ENCODE measurements at regions not wholly inside any gene's neighbourhood (a gene's known extent, or its start where the extent isn't known, plus 50 kb on each side); places are given as distances from the start of the nearest gene placed in this dataset.

DNA sequence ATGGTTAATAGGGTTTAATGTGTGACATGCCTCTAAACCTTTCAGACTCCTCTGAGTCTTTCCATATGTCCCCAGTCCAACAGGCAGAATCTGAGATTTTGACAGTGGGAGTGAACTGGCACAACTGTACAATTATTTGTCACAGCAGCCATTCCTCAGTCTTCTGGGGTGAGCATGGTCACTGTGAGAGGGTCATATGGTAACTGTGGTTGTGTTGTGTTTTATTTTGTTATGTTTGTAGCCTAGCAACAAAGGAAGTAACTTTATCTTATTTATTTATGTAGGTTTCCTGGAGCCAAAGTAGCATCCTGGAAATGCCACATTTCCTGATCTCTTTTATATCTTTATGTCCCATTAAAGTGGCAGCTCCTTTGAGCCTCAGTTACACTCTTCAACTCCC is 1067.9 kb downstream of the TTLL7 start:
- ATAC-seq (no peak), DNase-seq (ENCODE audit: low read depth, low spot score) (no peak), FAIRE-seq (no peak)
- ChIA-PET CTCF (no interaction called here), POLR2A (no interaction called here), SMC1A (ENCODE audit: uncharacterized antibody, unreplicated experiment) (no interaction called here), RAD21 (ENCODE audit: unreplicated experiment) (no interaction called here)
- Histone ChIP-seq H3K9ac (ENCODE audit: control insufficient read depth, insufficient read depth, low read length) (no peak overlapping the region), H2AFZ (ENCODE audit: control insufficient read depth, low read depth, low read length) (no peak overlapping the region), H4K20me1 (ENCODE audit: control insufficient read depth, insufficient read depth) (no peaks in the 10 kb centered on the region), H3K4me3 (no peak overlapping the region), H3K4me2 (ENCODE audit: control insufficient read depth, insufficient read depth) (no peak overlapping the region), H3K9me3 (replicated peaks; ENCODE audit: control insufficient read depth, insufficient read depth, low read length) (no peaks in the 10 kb centered on the region), H3K27ac (ENCODE audit: control insufficient read depth, insufficient read depth) (no peak overlapping the region), H3K4me1 (ENCODE audit: control insufficient read depth, insufficient read depth, low read length) (no peaks in the 10 kb centered on the region), H3K36me3 (ENCODE audit: control insufficient read depth in 2 of 2, insufficient read depth in 2 of 2, low read length in 1 of 2) (no peaks in the 10 kb centered on the region), H3K27me3 (replicated peaks in 1 of 2; ENCODE audit: control insufficient read depth in 2 of 2, insufficient read depth in 2 of 2, low read length in 1 of 2) (no peaks in the 10 kb centered on the region), H3K79me2 (ENCODE audit: control insufficient read depth, insufficient read depth, low read length) (no peaks in the 10 kb centered on the region)
- no TSS peak for BruUV-seq (replicated peaks)
- intact Hi-C loops (cut with micrococcal nuclease; ENCODE audit: unreplicated experiment), result no loop called here
- TF ChIP-seq TCF3 (IDR thresholded peaks at IDR 0.05; ENCODE audit: borderline replicate concordance, insufficient read depth, low read depth, low read length), result no peak
- TF ChIP-seq HDAC6 (IDR thresholded peaks at IDR 0.05; ENCODE audit: unreplicated experiment), result no peak
- TF ChIP-seq SPI1 (IDR thresholded peaks at IDR 0.05; ENCODE audit: borderline replicate concordance, insufficient read depth, low read depth, low read length), result no peak
- TF ChIP-seq, protein P1, sequence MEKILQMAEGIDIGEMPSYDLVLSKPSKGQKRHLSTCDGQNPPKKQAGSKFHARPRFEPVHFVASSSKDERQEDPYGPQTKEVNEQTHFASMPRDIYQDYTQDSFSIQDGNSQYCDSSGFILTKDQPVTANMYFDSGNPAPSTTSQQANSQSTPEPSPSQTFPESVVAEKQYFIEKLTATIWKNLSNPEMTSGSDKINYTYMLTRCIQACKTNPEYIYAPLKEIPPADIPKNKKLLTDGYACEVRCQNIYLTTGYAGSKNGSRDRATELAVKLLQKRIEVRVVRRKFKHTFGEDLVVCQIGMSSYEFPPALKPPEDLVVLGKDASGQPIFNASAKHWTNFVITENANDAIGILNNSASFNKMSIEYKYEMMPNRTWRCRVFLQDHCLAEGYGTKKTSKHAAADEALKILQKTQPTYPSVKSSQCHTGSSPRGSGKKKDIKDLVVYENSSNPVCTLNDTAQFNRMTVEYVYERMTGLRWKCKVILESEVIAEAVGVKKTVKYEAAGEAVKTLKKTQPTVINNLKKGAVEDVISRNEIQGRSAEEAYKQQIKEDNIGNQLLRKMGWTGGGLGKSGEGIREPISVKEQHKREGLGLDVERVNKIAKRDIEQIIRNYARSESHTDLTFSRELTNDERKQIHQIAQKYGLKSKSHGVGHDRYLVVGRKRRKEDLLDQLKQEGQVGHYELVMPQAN (conservative IDR thresholded peaks at IDR 0.05), result no peak
- in situ Hi-C loops (cut with MboI), result no loop called here

DNA sequence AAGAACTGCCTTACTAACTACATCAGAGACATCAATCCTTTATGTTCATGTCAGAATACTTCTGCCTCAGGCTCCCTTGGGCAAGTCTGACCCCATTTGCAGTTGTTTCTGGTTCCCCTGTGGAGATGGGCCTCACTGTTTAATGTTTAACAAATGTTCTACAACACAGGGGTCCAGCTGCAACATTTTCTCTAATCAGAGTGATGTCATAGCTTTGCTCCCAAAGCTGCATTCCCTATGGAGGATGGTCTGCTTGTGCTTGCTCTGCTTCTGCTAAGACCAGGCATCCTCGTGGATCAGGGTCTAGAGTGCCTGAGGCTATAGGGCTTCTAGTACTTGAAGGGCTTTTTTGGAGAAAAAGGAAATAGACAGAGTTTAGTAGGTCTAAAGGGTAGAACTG is 1071.2 kb downstream of the TTLL7 start:
- FAIRE-seq, result no peak
- intact Hi-C loops (cut with micrococcal nuclease; ENCODE audit: unreplicated experiment), result no loop called here

More for the DNA sequence above, 1071.2 kb downstream of the TTLL7 start:
- ATAC-seq (no peak), DNase-seq (ENCODE audit: low read depth, low spot score) (no peak)
- H4K20me1 ChIP-seq (ENCODE audit: control insufficient read depth, insufficient read depth), result no peaks in the 10 kb centered on the region
- no peaks in the 10 kb centered on the region for H3K4me1 ChIP-seq (ENCODE audit: control insufficient read depth, insufficient read depth, low read length)
- no peak overlapping the region for H3K4me2 ChIP-seq (ENCODE audit: control insufficient read depth, insufficient read depth)
- no peak for TF ChIP-seq ZBED1 (IDR thresholded peaks at IDR 0.05; ENCODE audit: borderline replicate concordance)
- no peaks in the 10 kb centered on the region for H3K79me2 ChIP-seq (ENCODE audit: control insufficient read depth, insufficient read depth, low read length)
- H2AFZ ChIP-seq (ENCODE audit: control insufficient read depth, low read depth, low read length), result no peak overlapping the region
- no peak overlapping the region for H3K9ac ChIP-seq (ENCODE audit: control insufficient read depth, insufficient read depth, low read length)
- no peaks in the 10 kb centered on the region for H3K36me3 ChIP-seq (ENCODE audit: control insufficient read depth in 2 of 2, insufficient read depth in 2 of 2, low read length in 1 of 2)
- H3K27me3 ChIP-seq (replicated peaks in 1 of 2; ENCODE audit: control insufficient read depth in 2 of 2, insufficient read depth in 2 of 2, low read length in 1 of 2), result no peaks in the 10 kb centered on the region
- 0% methylated on average over 1 of the region's 1 CpG for WGBS (ENCODE audit: insufficient coverage, insufficient replicate concordance, low lambda C conversion rate, missing lambda C conversion rate)
- BruUV-seq (replicated peaks), result no TSS peak
- ChIA-PET RAD21 (ENCODE audit: unreplicated experiment) (no interaction called here), SMC1A (ENCODE audit: uncharacterized antibody, unreplicated experiment) (no interaction called here), CTCF (no interaction called here), POLR2A (no interaction called here)
- no peak overlapping the region for H3K4me3 ChIP-seq
- in situ Hi-C loops (cut with MboI), result no loop called here
- no peaks in the 10 kb centered on the region for H3K9me3 ChIP-seq (replicated peaks; ENCODE audit: control insufficient read depth, insufficient read depth, low read length)
- no peak overlapping the region for H3K27ac ChIP-seq (ENCODE audit: control insufficient read depth, insufficient read depth)
